SW480 (cell line): ENCODE measurements at regions not wholly inside any gene's neighbourhood (a gene's known extent, or its start where the extent isn't known, plus 50 kb on each side); places are given as distances from the start of the nearest gene placed in this dataset.

Experiments
- DNase-seq: peaks from one replicate; pipeline ENCODE4 v3.0.0-alpha.2; 2016; ENCODE audit warnings: low spot score

DNA sequence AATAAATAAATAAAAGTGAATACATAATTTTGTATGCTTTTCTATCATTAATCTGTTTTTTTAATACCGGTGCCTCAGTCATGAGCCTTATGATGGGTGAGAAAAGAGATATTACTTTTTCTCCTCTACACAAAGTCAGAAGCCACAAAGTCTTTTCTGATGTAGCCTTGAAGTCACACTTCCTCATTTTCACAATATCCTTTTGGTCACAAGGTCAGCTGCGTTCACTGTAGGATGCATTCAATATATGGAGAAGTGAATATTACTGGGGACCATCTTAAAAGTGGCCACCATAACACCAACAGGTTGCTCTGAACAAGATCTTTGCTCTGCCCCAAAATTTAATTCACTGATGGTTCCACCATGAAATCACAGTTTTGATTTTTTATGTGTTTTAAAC is 83.3 kb upstream of the TNR start:
- no peak for DNase-seq

GRCh38 chr1:175824079-175824478 is 80.7 kb upstream of the TNR start:
- no peak for DNase-seq

GRCh38 chr1:175823406-175823805 is 80.0 kb upstream of the TNR start:
- no peak for DNase-seq

GRCh38 chr1:175822580-175822979 is 79.2 kb upstream of the TNR start:
- no peak for DNase-seq

DNA sequence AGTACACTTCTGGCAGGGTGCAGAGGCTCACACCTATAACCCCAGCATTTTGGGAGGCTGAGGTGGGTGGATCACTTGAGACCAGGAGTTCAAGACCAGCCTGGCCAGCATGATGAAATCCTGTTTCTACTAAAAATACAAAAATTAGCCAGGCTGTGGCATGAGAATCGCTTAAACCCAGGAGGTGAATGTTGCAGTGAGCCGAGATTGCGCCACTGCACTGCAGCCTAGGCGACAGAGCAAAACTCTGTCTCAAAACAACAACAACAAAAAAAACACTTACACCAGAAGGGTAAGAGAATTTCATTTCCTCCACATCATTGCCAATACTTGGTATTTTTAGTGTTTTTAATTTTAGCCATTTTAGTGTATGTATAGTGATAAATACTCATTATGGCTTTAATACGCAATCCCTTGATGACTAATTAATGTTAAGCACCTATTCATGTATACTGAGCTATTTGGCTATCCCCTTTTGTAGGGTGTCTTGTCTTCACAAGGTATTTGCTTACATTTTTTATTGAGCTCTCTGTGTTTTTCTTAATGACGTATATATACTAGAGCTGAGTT is 77.1 kb upstream of the TNR start:
- no peak for DNase-seq

- DNase-seq = no peak
These were observed 75.5 kb upstream of the TNR start for GRCh38 chr1:175818929-175819328.

DNA sequence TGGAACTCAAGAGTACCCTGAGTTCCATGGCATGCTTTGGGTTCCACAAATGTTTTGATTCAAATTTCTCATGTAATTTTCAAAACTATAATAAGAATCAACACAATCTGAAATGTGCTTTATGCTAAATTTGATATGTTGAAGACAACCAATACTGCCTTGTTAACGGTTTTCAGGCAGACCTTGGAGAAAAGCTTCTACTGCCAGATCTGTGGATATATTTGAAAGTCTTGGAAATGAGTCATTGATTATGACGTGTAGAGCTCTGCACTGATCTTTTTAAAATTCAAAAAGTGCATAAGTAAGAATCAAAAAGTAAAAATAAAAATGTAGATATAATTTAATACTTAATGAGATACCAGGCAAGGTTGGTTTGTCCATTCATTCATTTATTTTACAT is 74.0 kb upstream of the TNR start:
- DNase-seq = no peak

GRCh38 chr1:175814885-175815284 is 71.5 kb upstream of the TNR start:
- no peak for DNase-seq

GRCh38 chr1:175812936-175813335 is 69.5 kb upstream of the TNR start:
- DNase-seq = no peak

DNA sequence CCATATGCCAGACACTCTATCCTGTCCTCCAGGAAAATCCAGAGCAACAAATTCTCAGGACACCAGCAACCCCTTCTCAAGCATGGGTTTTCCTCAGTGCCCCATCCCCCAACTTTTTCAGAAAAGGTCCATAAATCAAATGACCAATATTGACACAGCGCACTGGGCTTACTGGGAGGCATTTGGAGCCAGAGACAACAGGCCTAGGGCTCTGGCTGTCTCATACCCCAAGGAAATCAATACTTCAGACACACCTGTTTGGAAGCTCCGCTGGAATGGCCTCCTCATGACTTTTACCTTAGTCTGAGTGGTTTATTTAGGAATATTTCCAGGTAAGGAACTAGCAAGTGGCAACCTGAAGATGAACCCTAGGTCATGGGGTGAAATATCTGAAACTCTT is 66.9 kb upstream of the TNR start:
- DNase-seq = no peak

GRCh38 chr1:175808999-175809398 is 65.6 kb upstream of the TNR start:
- no peak for DNase-seq

GRCh38 chr1:175808573-175808972 is 65.2 kb upstream of the TNR start:
- no peak for DNase-seq

DNA sequence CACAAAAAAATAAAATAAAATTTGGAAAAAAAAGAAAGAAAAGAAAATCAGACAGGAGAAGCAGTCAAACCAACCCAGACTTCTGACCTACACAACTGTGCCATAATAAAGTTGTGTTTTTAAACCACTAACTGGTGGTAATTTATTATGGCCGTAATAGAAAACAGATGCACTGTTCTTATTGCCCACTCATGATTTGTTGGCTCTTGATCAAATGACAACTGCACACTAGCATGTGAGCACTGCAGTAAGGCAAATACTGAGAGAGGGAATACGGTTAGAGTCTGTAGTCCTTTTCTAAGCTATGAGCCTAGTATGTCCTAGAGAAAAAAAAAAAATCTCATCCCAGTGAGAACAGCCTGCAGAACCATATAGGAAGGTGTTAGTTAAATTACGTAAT is 61.2 kb upstream of the TNR start:
- DNase-seq = no peak

- DNase-seq = no peak
These were observed 60.0 kb upstream of the TNR start for GRCh38 chr1:175803413-175803812.

- no peak for DNase-seq
These were observed 59.2 kb upstream of the TNR start for GRCh38 chr1:175802407-175803123.

GRCh38 chr1:175801979-175802378 is 58.6 kb upstream of the TNR start:
- no peak for DNase-seq

DNA sequence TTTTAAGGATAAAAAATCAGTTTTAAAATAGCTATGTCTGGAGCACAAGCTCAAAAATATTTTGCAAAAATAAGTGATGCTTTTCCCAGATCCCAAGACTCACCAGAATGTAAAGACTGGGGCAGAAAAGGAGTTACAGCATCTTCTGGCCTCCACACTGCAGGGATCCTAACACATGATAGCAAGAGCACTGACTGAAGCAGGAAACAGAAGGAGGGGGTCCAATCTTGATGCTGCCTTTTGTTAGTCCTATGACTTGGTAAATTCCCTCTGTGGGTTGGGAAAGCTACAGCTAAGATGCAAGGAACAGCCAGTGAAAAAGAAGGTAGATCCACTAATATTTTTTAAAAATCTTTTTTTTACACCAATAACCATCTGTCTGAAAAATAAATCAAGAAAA is 54.2 kb upstream of the TNR start:
- DNase-seq = no peak

- DNase-seq = no peak
These were observed 51.2 kb upstream of the TNR start for GRCh38 chr1:175794586-175794985.

DNA sequence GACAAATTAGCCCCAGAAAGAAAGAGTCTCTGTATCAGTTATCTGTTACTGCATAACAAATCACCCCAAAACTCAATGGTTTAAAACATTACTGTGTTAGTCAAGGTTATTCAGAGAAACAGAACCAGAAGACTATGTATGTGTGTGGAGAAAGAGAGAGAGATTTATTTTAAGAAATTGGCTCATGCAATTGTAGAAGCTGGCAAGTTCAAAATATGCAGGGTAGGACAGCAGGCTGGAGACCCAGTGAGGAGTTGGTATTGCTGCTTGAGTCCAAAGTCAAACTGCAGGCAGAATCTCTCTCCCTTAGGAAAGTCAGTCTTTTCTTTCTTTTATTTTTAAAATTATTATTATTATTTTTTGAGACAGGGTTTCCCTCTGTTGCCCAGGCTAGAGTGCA is 50.2 kb upstream of the TNR start:
- no peak for DNase-seq
